Glutamatergic neuron (in vitro differentiated cells): ENCODE measurements at regions not wholly inside any gene's neighbourhood (a gene's known extent, or its start where the extent isn't known, plus 50 kb on each side); places are given as distances from the start of the nearest gene placed in this dataset.

Experiments
- DNase-seq: peaks from one replicate; pipeline ENCODE4 v3.0.0; 2022
- H3K27ac Mint-ChIP-seq: one replicate; pipeline ENCODE4 v1.8.0; 2020; ENCODE audit warnings: mild to moderate bottlenecking, mixed read lengths, inconsistent platforms; ENCODE audit not compliant: unreplicated experiment
- H3K27me3 Mint-ChIP-seq: one replicate; pipeline ENCODE4 v1.8.0; 2020; ENCODE audit warnings: mild to moderate bottlenecking, moderate library complexity, mixed read lengths, inconsistent platforms; ENCODE audit not compliant: unreplicated experiment
- H3K36me3 Mint-ChIP-seq: one replicate; pipeline ENCODE4 v1.8.0; 2020; ENCODE audit warnings: mild to moderate bottlenecking, mixed read lengths, inconsistent platforms; ENCODE audit not compliant: unreplicated experiment
- H3K4me1 Mint-ChIP-seq: one replicate; pipeline ENCODE4 v1.8.0; 2020; ENCODE audit warnings: mild to moderate bottlenecking, low read depth, mixed read lengths, inconsistent platforms; ENCODE audit not compliant: unreplicated experiment
- H3K4me3 Mint-ChIP-seq: one replicate; pipeline ENCODE4 v1.8.0; 2020; ENCODE audit warnings: mild to moderate bottlenecking, mixed read lengths, inconsistent platforms; ENCODE audit not compliant: unreplicated experiment
- H3K9me3 Mint-ChIP-seq: one replicate; pipeline ENCODE4 v1.8.0; 2020; ENCODE audit warnings: mild to moderate bottlenecking, moderate library complexity, mixed read lengths, inconsistent platforms; ENCODE audit not compliant: unreplicated experiment
- TF ChIP-seq, protein P1 (sequence below): fragments of 200-600 bp; sonication (generic); IDR thresholded peaks from one replicate; pipeline ENCODE4 v1.5.0; 2021; ENCODE audit not compliant: partially characterized antibody, unreplicated experiment

- Mint-ChIP-seq H3K4me3 (no peak overlapping the region), H3K9me3 (no peaks in the 10 kb centered on the region), H3K27ac (no peak overlapping the region), H3K36me3 (peaks cover 4% of the 10 kb centered on the region), H3K27me3 (no peaks in the 10 kb centered on the region), H3K4me1 (no peaks in the 10 kb centered on the region)
- DNase-seq = no peak
- TF ChIP-seq, protein P1, sequence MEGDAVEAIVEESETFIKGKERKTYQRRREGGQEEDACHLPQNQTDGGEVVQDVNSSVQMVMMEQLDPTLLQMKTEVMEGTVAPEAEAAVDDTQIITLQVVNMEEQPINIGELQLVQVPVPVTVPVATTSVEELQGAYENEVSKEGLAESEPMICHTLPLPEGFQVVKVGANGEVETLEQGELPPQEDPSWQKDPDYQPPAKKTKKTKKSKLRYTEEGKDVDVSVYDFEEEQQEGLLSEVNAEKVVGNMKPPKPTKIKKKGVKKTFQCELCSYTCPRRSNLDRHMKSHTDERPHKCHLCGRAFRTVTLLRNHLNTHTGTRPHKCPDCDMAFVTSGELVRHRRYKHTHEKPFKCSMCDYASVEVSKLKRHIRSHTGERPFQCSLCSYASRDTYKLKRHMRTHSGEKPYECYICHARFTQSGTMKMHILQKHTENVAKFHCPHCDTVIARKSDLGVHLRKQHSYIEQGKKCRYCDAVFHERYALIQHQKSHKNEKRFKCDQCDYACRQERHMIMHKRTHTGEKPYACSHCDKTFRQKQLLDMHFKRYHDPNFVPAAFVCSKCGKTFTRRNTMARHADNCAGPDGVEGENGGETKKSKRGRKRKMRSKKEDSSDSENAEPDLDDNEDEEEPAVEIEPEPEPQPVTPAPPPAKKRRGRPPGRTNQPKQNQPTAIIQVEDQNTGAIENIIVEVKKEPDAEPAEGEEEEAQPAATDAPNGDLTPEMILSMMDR = no peak
Measured at GRCh38 chr11:93969925-93970922, 50.9 kb upstream of the HEPHL1 start.
